ENCODE measurements at regions not wholly inside any gene's neighbourhood (a gene's known extent, or its start where the extent isn't known, plus 50 kb on each side); places are given as distances from the start of the nearest gene placed in this dataset.

DNA sequence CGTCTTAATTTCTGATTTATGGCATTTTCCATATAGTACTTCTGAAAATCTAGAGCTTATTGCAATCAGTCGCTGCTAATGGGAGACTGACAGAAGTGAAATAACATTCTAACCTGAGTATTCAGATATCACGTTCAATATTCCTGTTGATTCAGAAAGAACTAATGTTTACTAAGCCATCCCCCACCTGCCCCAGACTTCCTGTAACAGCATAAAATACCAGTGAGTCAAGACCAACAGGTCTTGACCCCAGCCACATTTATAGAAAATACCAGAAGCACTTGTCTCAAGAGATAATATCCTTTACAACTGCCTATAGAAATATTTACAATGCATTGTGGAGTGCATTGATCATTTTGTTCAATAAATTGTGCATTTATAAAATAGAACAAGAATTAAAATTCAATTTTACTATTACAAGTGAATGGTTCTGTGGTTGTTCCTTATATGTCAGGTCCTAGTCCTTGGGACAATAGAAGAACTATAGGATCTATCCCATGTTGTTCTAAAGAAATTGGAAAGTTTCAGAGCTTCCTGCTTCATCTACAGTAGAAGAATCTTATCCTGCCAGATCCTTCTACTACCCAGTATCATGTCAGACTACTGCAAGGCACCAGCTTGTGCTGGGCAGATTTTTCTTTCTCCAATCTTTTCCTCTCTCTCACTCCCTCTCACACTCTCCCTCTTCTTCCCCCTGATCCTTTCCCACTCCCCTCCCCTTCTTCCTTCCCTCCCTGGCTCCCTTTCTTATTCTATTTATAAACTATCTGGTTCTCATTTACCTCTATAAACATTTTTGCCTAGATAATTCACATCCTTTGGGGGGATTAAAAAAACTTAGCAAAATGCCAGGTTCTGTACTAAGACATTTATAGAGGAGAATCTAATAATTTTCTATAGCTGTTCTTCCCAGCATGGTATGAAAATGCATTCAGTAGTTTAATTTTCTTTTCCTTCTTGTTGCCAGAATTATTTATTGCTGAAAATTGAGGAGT, 629.9 kb downstream of the DIAPH3 start:
- Histone ChIP-seq H3K4me1 (ENCODE audit: control insufficient read depth, insufficient read depth, low read length) (no peaks in the 10 kb centered on the region), H3K27me3 (replicated peaks in 1 of 2; ENCODE audit: control insufficient read depth in 2 of 2, insufficient read depth in 2 of 2, low read length in 1 of 2) (no peaks in the 10 kb centered on the region), H3K79me2 (ENCODE audit: control insufficient read depth, insufficient read depth, low read length) (no peaks in the 10 kb centered on the region), H3K4me3 (no peak overlapping the region), H2AFZ (ENCODE audit: control insufficient read depth, low read depth, low read length) (no peak overlapping the region), H3K36me3 (ENCODE audit: control insufficient read depth in 2 of 2, insufficient read depth in 2 of 2, low read length in 1 of 2) (no peaks in the 10 kb centered on the region), H4K20me1 (ENCODE audit: control insufficient read depth, insufficient read depth) (no peaks in the 10 kb centered on the region), H3K27ac (ENCODE audit: control insufficient read depth, insufficient read depth) (no peak overlapping the region), H3K9me3 (replicated peaks; ENCODE audit: control insufficient read depth, insufficient read depth, low read length) (no peaks in the 10 kb centered on the region), H3K4me2 (ENCODE audit: control insufficient read depth, insufficient read depth) (no peak overlapping the region), H3K9ac (ENCODE audit: control insufficient read depth, insufficient read depth, low read length) (no peak overlapping the region)
- DNase-seq (ENCODE audit: low read depth, low spot score) (no peak), FAIRE-seq (no peak), ATAC-seq (no peak)
- no peak for TF ChIP-seq KLF5 (IDR thresholded peaks at IDR 0.05; ENCODE audit: partially characterized antibody)
- TF ChIP-seq, protein P1, sequence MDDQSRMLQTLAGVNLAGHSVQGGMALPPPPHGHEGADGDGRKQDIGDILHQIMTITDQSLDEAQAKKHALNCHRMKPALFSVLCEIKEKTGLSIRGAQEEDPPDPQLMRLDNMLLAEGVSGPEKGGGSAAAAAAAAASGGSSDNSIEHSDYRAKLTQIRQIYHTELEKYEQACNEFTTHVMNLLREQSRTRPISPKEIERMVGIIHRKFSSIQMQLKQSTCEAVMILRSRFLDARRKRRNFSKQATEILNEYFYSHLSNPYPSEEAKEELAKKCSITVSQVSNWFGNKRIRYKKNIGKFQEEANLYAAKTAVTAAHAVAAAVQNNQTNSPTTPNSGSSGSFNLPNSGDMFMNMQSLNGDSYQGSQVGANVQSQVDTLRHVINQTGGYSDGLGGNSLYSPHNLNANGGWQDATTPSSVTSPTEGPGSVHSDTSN (IDR thresholded peaks at IDR 0.05; ENCODE audit: insufficient replicate concordance, low read depth, low read length), result no peak
- TF ChIP-seq NR2C1 (IDR thresholded peaks at IDR 0.05), result no peak
- TF ChIP-seq, protein P2, sequence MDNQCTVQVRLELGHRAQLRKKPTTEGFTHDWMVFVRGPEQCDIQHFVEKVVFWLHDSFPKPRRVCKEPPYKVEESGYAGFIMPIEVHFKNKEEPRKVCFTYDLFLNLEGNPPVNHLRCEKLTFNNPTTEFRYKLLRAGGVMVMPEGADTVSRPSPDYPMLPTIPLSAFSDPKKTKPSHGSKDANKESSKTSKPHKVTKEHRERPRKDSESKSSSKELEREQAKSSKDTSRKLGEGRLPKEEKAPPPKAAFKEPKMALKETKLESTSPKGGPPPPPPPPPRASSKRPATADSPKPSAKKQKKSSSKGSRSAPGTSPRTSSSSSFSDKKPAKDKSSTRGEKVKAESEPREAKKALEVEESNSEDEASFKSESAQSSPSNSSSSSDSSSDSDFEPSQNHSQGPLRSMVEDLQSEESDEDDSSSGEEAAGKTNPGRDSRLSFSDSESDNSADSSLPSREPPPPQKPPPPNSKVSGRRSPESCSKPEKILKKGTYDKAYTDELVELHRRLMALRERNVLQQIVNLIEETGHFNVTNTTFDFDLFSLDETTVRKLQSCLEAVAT (IDR thresholded peaks at IDR 0.05), result no peak
- no peak for TF ChIP-seq SREBF2 (IDR thresholded peaks at IDR 0.05; ENCODE audit: low read length)
- no peak for TF ChIP-seq STAT1 (conservative IDR thresholded peaks at IDR 0.05)
- TF ChIP-seq SREBF1 (IDR thresholded peaks at IDR 0.05; ENCODE audit: low read length), result no peak
- no peak for TF ChIP-seq SMARCA5 (IDR thresholded peaks at IDR 0.05)
- no peak for TF ChIP-seq BCL11A (IDR thresholded peaks at IDR 0.05; ENCODE audit: low read depth, low read length)
- TF ChIP-seq HDGF (IDR thresholded peaks at IDR 0.05), result no peak
- no peak for TF ChIP-seq ZNF24 (IDR thresholded peaks at IDR 0.05)
- no peak for TF ChIP-seq NFIC (IDR thresholded peaks at IDR 0.05; ENCODE audit: low read depth, low read length)
- TF ChIP-seq TBL1XR1 (IDR thresholded peaks at IDR 0.05; ENCODE audit: low read depth, low read length), result no peak
- TF ChIP-seq GABPA (IDR thresholded peaks at IDR 0.05; ENCODE audit: low read depth), result no peak
- TF ChIP-seq, protein P3, sequence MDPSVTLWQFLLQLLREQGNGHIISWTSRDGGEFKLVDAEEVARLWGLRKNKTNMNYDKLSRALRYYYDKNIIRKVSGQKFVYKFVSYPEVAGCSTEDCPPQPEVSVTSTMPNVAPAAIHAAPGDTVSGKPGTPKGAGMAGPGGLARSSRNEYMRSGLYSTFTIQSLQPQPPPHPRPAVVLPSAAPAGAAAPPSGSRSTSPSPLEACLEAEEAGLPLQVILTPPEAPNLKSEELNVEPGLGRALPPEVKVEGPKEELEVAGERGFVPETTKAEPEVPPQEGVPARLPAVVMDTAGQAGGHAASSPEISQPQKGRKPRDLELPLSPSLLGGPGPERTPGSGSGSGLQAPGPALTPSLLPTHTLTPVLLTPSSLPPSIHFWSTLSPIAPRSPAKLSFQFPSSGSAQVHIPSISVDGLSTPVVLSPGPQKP (IDR thresholded peaks at IDR 0.05; ENCODE audit: low read depth, low read length), result no peak
- TF ChIP-seq WRNIP1 (IDR thresholded peaks at IDR 0.05; ENCODE audit: borderline replicate concordance, low read depth, low read length), result no peak
- TF ChIP-seq, protein P4, sequence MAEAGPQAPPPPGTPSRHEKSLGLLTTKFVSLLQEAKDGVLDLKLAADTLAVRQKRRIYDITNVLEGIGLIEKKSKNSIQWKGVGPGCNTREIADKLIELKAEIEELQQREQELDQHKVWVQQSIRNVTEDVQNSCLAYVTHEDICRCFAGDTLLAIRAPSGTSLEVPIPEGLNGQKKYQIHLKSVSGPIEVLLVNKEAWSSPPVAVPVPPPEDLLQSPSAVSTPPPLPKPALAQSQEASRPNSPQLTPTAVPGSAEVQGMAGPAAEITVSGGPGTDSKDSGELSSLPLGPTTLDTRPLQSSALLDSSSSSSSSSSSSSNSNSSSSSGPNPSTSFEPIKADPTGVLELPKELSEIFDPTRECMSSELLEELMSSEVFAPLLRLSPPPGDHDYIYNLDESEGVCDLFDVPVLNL (IDR thresholded peaks at IDR 0.05; ENCODE audit: low read depth, low read length), result no peak
- no peak for TF ChIP-seq BHLHE40 (IDR thresholded peaks at IDR 0.05; ENCODE audit: borderline replicate concordance in 1 of 2, low read depth in 2 of 2, low read length in 1 of 2)
- no peak for TF ChIP-seq FOXK2 (IDR thresholded peaks at IDR 0.05)
- no peak for TF ChIP-seq MEF2A (IDR thresholded peaks at IDR 0.05; ENCODE audit: insufficient read depth, low read depth, low read length)
- RAD21 ChIA-PET (ENCODE audit: unreplicated experiment), result no interaction called here
- 34% methylated on average over 3 of the region's 3 CpGs for WGBS (ENCODE audit: insufficient coverage, insufficient replicate concordance, low lambda C conversion rate, missing lambda C conversion rate)
- CTCF ChIA-PET, result interaction anchor here (0.9 kb wide), 1 partner anchor 12 kb away, joined by 3 read pairs; no protein-coding TSS in a partner anchor
- in situ Hi-C loops (cut with MboI), result no loop called here
- intact Hi-C loops (cut with micrococcal nuclease; ENCODE audit: unreplicated experiment), result loop anchor here (1.0 kb wide), 1 partner anchor 32 kb away; no protein-coding TSS in a partner anchor
- no TSS peak for BruUV-seq (replicated peaks)
- SMC1A ChIA-PET (ENCODE audit: uncharacterized antibody, unreplicated experiment), result no interaction called here
- POLR2A ChIA-PET, result no interaction called here
